ELR (cell line): ENCODE measurements at regions not wholly inside any gene's neighbourhood (a gene's known extent, or its start where the extent isn't known, plus 50 kb on each side); places are given as distances from the start of the nearest gene placed in this dataset.
"Not testable (repeated sequence)": the region's sequence is repeated elsewhere in the genome, so short reads cannot be mapped to it uniquely, and the experiment has no call there.

Experiments used
- DNase-seq: peaks from one replicate; pipeline ENCODE4 v3.0.0-alpha.2; 2015; ENCODE audit warnings: low read depth

GRCh38 chr12:30203981-30204380 is 420.2 kb upstream of the TMTC1 start:
- DNase-seq, result no peak

GRCh38 chr12:30202521-30203254 is 418.9 kb upstream of the TMTC1 start:
- no peak for DNase-seq

- DNase-seq, result no peak
These were observed 417.8 kb upstream of the TMTC1 start for GRCh38 chr12:30201301-30202160.

- no peak for DNase-seq
These were observed 417.1 kb upstream of the TMTC1 start for GRCh38 chr12:30200864-30201263.

- DNase-seq, result peak; percentile 1
These were observed 413.8 kb upstream of the TMTC1 start for GRCh38 chr12:30197392-30198057.

- no peak for DNase-seq
These were observed 408.1 kb upstream of the TMTC1 start for GRCh38 chr12:30191696-30192455.

- DNase-seq, result no peak
These were observed 405.0 kb upstream of the TMTC1 start for GRCh38 chr12:30188602-30189326.

GRCh38 chr12:30187426-30187825 is 403.7 kb upstream of the TMTC1 start:
- DNase-seq, result no peak

GRCh38 chr12:30181334-30181733 is 397.6 kb upstream of the TMTC1 start:
- DNase-seq, result no peak

- no peak for DNase-seq
These were observed 396.9 kb upstream of the TMTC1 start for GRCh38 chr12:30180602-30181001.

GRCh38 chr12:30178916-30179315 is 395.2 kb upstream of the TMTC1 start:
- DNase-seq, result no peak

GRCh38 chr12:30169839-30170591 is 386.3 kb upstream of the TMTC1 start:
- no peak for DNase-seq

GRCh38 chr12:30166006-30166795 is 382.5 kb upstream of the TMTC1 start:
- DNase-seq, result no peak

GRCh38 chr12:30164382-30165318 is 380.9 kb upstream of the TMTC1 start:
- DNase-seq, result no peak

GRCh38 chr12:30156833-30157232 is 373.1 kb upstream of the TMTC1 start:
- DNase-seq, result not testable (repeated sequence)

- DNase-seq, result no peak
These were observed 371.4 kb upstream of the TMTC1 start for GRCh38 chr12:30155001-30155730.

- no peak for DNase-seq
These were observed 370.2 kb upstream of the TMTC1 start for GRCh38 chr12:30153981-30154380.

GRCh38 chr12:30152705-30153104 is 369.0 kb upstream of the TMTC1 start:
- DNase-seq, result no peak
